GM19463 (cell line): ENCODE measurements at regions not wholly inside any gene's neighbourhood (a gene's known extent, or its start where the extent isn't known, plus 50 kb on each side); places are given as distances from the start of the nearest gene placed in this dataset.

ENCODE experiments used
- ATAC-seq: cut with Tn5 transposase; IDR thresholded peaks from one replicate; pipeline ENCODE4 v1.9.1; 2021; ENCODE audit warnings: mild to moderate bottlenecking, moderate library complexity; ENCODE audit not compliant: unreplicated experiment

DNA sequence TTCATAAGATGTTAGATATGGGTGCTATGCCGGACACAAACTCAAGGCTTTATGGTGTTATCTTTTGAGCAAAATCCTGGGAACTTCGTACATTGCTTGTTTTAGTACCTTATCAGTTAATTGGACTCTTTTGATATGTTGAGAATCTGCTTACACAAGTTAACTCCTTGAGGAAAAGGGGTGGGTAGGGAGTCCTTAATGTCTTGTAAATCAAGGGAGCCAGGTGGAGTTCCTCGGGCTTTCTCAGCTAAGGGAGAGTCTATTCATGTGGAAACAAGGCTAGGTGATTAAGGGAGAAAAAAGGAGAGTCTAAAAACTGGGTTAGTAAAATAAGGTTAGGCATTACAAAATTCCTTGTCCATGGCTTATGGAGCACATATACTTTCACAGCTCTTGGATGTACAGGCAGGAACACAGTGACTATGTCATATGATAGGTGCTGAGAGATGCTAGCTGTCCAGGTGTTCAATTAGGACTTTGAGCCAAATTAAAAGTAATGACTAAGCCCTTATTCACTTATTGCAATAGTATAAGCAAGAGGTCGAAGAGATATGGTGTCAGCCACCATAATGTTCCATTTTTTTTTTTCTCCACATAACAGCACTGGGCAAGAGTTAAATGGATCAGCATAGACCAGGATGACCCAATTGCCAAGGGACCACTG is 59.5 kb upstream of the DYNAP start:
- ATAC-seq, result no peak

GRCh38 chr18:54532222-54532621 is 58.8 kb upstream of the DYNAP start:
- ATAC-seq, result no peak

GRCh38 chr18:54532962-54533361 is 58.1 kb upstream of the DYNAP start:
- no peak for ATAC-seq
